IMR-90 (cell line): ENCODE measurements at regions not wholly inside any gene's neighbourhood (a gene's known extent, or its start where the extent isn't known, plus 50 kb on each side); places are given as distances from the start of the nearest gene placed in this dataset.

Experiments
- CEBPB ChIP-seq: IDR thresholded peaks from 2 replicates; pipeline ENCODE4 v1.6.1; 2012; ENCODE audit warnings: low read depth, low read length, improper control_type of control experiment
- CHD1 ChIP-seq: IDR thresholded peaks from 2 replicates; pipeline ENCODE4 v1.6.1; 2012; ENCODE audit warnings: low read depth, low read length, improper control_type of control experiment
- CTCF ChIP-seq: conservative IDR thresholded peaks from 2 replicates; pipeline ENCODE4 v1.5.1; 2012; ENCODE audit warnings: mild to moderate bottlenecking, low read depth, low read length, improper control_type of control experiment
- FOS ChIP-seq: fragments of 150-350 bp; IDR thresholded peaks from 2 replicates; pipeline ENCODE4 v1.6.1; 2016; ENCODE audit warnings: low read depth, low read length
- MAFK ChIP-seq: IDR thresholded peaks from 2 replicates; pipeline ENCODE4 v1.6.1; 2012; ENCODE audit warnings: low read depth, low read length, improper control_type of control experiment
- MAZ ChIP-seq: IDR thresholded peaks from 2 replicates; pipeline ENCODE4 v1.6.1; 2012; ENCODE audit warnings: low read depth, mild to moderate bottlenecking, low read length, improper control_type of control experiment, moderate library complexity, borderline replicate concordance
- MXI1 ChIP-seq: IDR thresholded peaks from 2 replicates; pipeline ENCODE4 v1.6.1; 2012; ENCODE audit warnings: low read depth, mild to moderate bottlenecking, low read length, moderate library complexity, borderline replicate concordance
- POLR2A ChIP-seq: IDR thresholded peaks from 2 replicates; pipeline ENCODE4 v1.6.1; 2012; ENCODE audit warnings: mild to moderate bottlenecking, low read depth, low read length
- RAD21 ChIP-seq: IDR thresholded peaks from 2 replicates; pipeline ENCODE4 v1.6.1; 2012; ENCODE audit warnings: low read length, improper control_type of control experiment
- RCOR1 ChIP-seq: IDR thresholded peaks from 2 replicates; pipeline ENCODE4 v1.6.1; 2012; ENCODE audit warnings: mild to moderate bottlenecking, low read length, improper control_type of control experiment; ENCODE audit not compliant: insufficient replicate concordance
- RFX5 ChIP-seq: IDR thresholded peaks from 2 replicates; pipeline ENCODE4 v1.8.0; 2012; ENCODE audit warnings: low read depth, mild to moderate bottlenecking, low read length, moderate library complexity
- SMC3 ChIP-seq: fragments of 150-350 bp; IDR thresholded peaks from 2 replicates; pipeline ENCODE4 v1.6.1; 2016; ENCODE audit warnings: low read depth, mild to moderate bottlenecking, antibody characterized with exemption, low read length, moderate library complexity
- USF2 ChIP-seq: fragments of 150-350 bp; IDR thresholded peaks from 2 replicates; pipeline ENCODE4 v1.6.1; 2017; ENCODE audit warnings: mild to moderate bottlenecking, antibody characterized with exemption, low read length, low read depth
- TF ChIP-seq, protein P1 (sequence below): fragments of 150-350 bp; IDR thresholded peaks from 2 replicates; pipeline ENCODE4 v1.6.1; 2016; ENCODE audit warnings: low read depth, mild to moderate bottlenecking, low read length, moderate library complexity, borderline replicate concordance

GRCh38 chr2:5083402-5083801 is 608.8 kb upstream of the SOX11 start:
- TF ChIP-seq CTCF, result no peak
- TF ChIP-seq POLR2A, result no peak
- TF ChIP-seq, protein P1, sequence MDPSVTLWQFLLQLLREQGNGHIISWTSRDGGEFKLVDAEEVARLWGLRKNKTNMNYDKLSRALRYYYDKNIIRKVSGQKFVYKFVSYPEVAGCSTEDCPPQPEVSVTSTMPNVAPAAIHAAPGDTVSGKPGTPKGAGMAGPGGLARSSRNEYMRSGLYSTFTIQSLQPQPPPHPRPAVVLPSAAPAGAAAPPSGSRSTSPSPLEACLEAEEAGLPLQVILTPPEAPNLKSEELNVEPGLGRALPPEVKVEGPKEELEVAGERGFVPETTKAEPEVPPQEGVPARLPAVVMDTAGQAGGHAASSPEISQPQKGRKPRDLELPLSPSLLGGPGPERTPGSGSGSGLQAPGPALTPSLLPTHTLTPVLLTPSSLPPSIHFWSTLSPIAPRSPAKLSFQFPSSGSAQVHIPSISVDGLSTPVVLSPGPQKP, result no peak
- TF ChIP-seq SMC3, result no peak
- TF ChIP-seq USF2, result no peak
- no peak for TF ChIP-seq MAZ
- TF ChIP-seq MXI1, result no peak
- TF ChIP-seq FOS, result no peak
- no peak for TF ChIP-seq CHD1
- TF ChIP-seq RFX5, result no peak
- no peak for TF ChIP-seq CEBPB
- no peak for TF ChIP-seq RAD21
- TF ChIP-seq RCOR1, result no peak
- no peak for TF ChIP-seq MAFK
